CD4-positive, alpha-beta T cell (primary cell): ENCODE measurements at regions not wholly inside any gene's neighbourhood (a gene's known extent, or its start where the extent isn't known, plus 50 kb on each side); places are given as distances from the start of the nearest gene placed in this dataset.

Experiments used
- ATAC-seq: fragments of 200-7000 bp; cut with Tn5 transposase; one replicate; pipeline ENCODE4 v1.10.0; 2022; ENCODE audit warnings: mild to moderate bottlenecking; ENCODE audit not compliant: poor library complexity
- CTCF ChIA-PET: fragments of 350-600 bp; sonication (Branson Sonifier 250); formaldehyde crosslinking; loops from one replicate; lab custom pipeline; 2021; ENCODE audit warnings: antibody characterized with exemption, inconsistent platforms; lab: Charles Lee
- POLR2A ChIA-PET: fragments of 350-600 bp; sonication (Branson Sonifier 250); formaldehyde crosslinking; loops from one replicate; lab custom pipeline; 2021; ENCODE audit warnings: antibody characterized with exemption, inconsistent platforms; lab: Charles Lee
- DNase-seq, 14 experiments: peaks; one replicate each; pipeline ENCODE4 v3.0.0-alpha.2; 2013 to 2020; ENCODE audit warnings: mixed read lengths in 2 of 14
- H3K27ac ChIP-seq, 2 donors: one replicate each; pipeline versions ENCODE4 v1.5.1 to v1.7.0; 2013; ENCODE audit warnings: low read length in 2 of 2, low read depth in 1 of 2, mild to moderate bottlenecking in 1 of 2
- H3K27me3 ChIP-seq, 2 experiments: 1 replicate in 1 of 2; 2 replicates in 1 of 2; pipeline versions ENCODE4 v1.6.1 to v1.7.0; 2013; ENCODE audit warnings: low read length in 2 of 2, control low read depth in 1 of 2, mild to moderate bottlenecking in 1 of 2, moderate library complexity in 1 of 2; ENCODE audit not compliant: insufficient read depth in 2 of 2, control insufficient read depth in 1 of 2
- H3K36me3 ChIP-seq: one replicate; pipeline ENCODE4 v1.6.1; 2013; ENCODE audit warnings: low read length, control low read depth; ENCODE audit not compliant: insufficient read depth
- H3K4me1 ChIP-seq: one replicate; pipeline ENCODE4 v1.6.1; 2013; ENCODE audit warnings: low read length, control low read depth; ENCODE audit not compliant: insufficient read depth
- H3K4me3 ChIP-seq: one replicate; pipeline ENCODE4 v1.5.1; 2013; ENCODE audit warnings: mild to moderate bottlenecking, low read length, moderate library complexity
- H3K9me3 ChIP-seq, 2 experiments: 1 replicate in 1 of 2; 2 replicates in 1 of 2; pipeline versions ENCODE4 v1.6.1 to v1.7.0; 2013; ENCODE audit warnings: low read length in 2 of 2, mild to moderate bottlenecking in 2 of 2, control low read depth in 1 of 2, moderate library complexity in 1 of 2; ENCODE audit not compliant: control insufficient read depth in 1 of 2, insufficient read depth in 1 of 2
- H3K27ac Mint-ChIP-seq: one replicate; pipeline ENCODE4 v1.8.0; 2020; ENCODE audit warnings: mixed read lengths
- H3K27me3 Mint-ChIP-seq: one replicate; pipeline ENCODE4 v1.8.0; 2021; ENCODE audit warnings: mixed read lengths
- H3K36me3 Mint-ChIP-seq: one replicate; pipeline ENCODE4 v1.8.0; 2021; ENCODE audit warnings: low read depth, mixed read lengths
- H3K4me1 Mint-ChIP-seq: one replicate; pipeline ENCODE4 v1.8.0; 2021; ENCODE audit warnings: low read depth, mixed read lengths
- H3K4me3 Mint-ChIP-seq: one replicate; pipeline ENCODE4 v1.8.0; 2020; ENCODE audit warnings: mild to moderate bottlenecking, mixed read lengths
- H3K9me3 Mint-ChIP-seq: one replicate; pipeline ENCODE4 v1.8.0; 2020; ENCODE audit warnings: mixed read lengths
- CTCF ChIP-seq: fragments of 200-600 bp; IDR thresholded peaks from one replicate; pipeline ENCODE4 v1.8.0; 2022; ENCODE audit warnings: antibody characterized with exemption, mild to moderate bottlenecking
- intact Hi-C, 2 experiments: fragments of 100-400 bp; cut with DNase I in 1 of 2; cut with micrococcal nuclease in 1 of 2; formaldehyde crosslinking; loops; one replicate each; pipeline versions ENCODE4 v1.15.1 to v1.9.0; 2023 to 2025; cut with DNase I, micrococcal nuclease

- no peak overlapping the region for H3K27ac ChIP-seq
- H3K9me3 ChIP-seq, result peaks cover 18 to 26% of the 10 kb centered on the region in 2 experiments
- Mint-ChIP-seq H3K4me3 (no peak overlapping the region), H3K36me3 (peaks cover 10% of the 10 kb centered on the region), H3K27me3 (no peaks in the 10 kb centered on the region), H3K9me3 (peaks cover 22% of the 10 kb centered on the region), H3K4me1 (no peaks in the 10 kb centered on the region), H3K27ac (no peak overlapping the region)
- no peak for DNase-seq
- intact Hi-C loops, result no loop called here
- POLR2A ChIA-PET, result no interaction called here
- no peak overlapping the region for H3K4me3 ChIP-seq
- TF ChIP-seq CTCF, result no peak
- no peaks in the 10 kb centered on the region for H3K4me1 ChIP-seq
- H3K36me3 ChIP-seq, result no peaks in the 10 kb centered on the region
- CTCF ChIA-PET, result no interaction called here
- no peak for ATAC-seq
- H3K27me3 ChIP-seq, result peaks cover 0 to 5% of the 10 kb centered on the region in 2 experiments
These were observed 102.1 kb upstream of the TMEM178A start for GRCh38 chr2:39563572-39563971.

GRCh38 chr2:39567507-39567906, 98.2 kb upstream of the TMEM178A start:
- ATAC-seq (no peak), DNase-seq (no peak)
- Histone ChIP-seq H3K9me3 (peaks cover 12 to 18% of the 10 kb centered on the region in 2 experiments), H3K36me3 (no peaks in the 10 kb centered on the region), H3K27ac (no peak overlapping the region), H3K4me1 (no peaks in the 10 kb centered on the region), H3K4me3 (no peak overlapping the region), H3K27me3 (peaks cover 0 to 5% of the 10 kb centered on the region in 2 experiments)
- peaks cover 10% of the 10 kb centered on the region for H3K36me3 Mint-ChIP-seq
- H3K27ac Mint-ChIP-seq, result no peak overlapping the region
- H3K4me1 Mint-ChIP-seq, result no peaks in the 10 kb centered on the region
- ChIA-PET POLR2A (interaction anchor here (0.6 kb wide), 1 partner anchor 20 kb away, joined by 3 read pairs; no protein-coding TSS in a partner anchor), CTCF (no interaction called here)
- intact Hi-C loops, result no loop called here
- peaks cover 18% of the 10 kb centered on the region for H3K9me3 Mint-ChIP-seq
- no peak overlapping the region for H3K4me3 Mint-ChIP-seq
- no peak for TF ChIP-seq CTCF
- H3K27me3 Mint-ChIP-seq, result no peaks in the 10 kb centered on the region

- ATAC-seq, result no peak
These were observed 97.6 kb upstream of the TMEM178A start for GRCh38 chr2:39568116-39568515.

More at GRCh38 chr2:39568116-39568515, 97.6 kb upstream of the TMEM178A start:
- H3K27me3 ChIP-seq, result peaks cover 0 to 5% of the 10 kb centered on the region in 2 experiments
- H3K4me3 Mint-ChIP-seq, result no peak overlapping the region
- H3K27ac Mint-ChIP-seq, result no peak overlapping the region
- POLR2A ChIA-PET, result no interaction called here
- H3K27ac ChIP-seq, result no peak overlapping the region
- H3K4me1 ChIP-seq, result no peaks in the 10 kb centered on the region
- no peaks in the 10 kb centered on the region for H3K4me1 Mint-ChIP-seq
- peaks cover 13% of the 10 kb centered on the region for H3K9me3 Mint-ChIP-seq
- intact Hi-C loops, result no loop called here
- H3K4me3 ChIP-seq, result no peak overlapping the region
- H3K9me3 ChIP-seq, result peaks cover 10 to 12% of the 10 kb centered on the region in 2 experiments
- peaks cover 5% of the 10 kb centered on the region for H3K36me3 Mint-ChIP-seq
- DNase-seq, result no peak
- no peaks in the 10 kb centered on the region for H3K36me3 ChIP-seq
- CTCF ChIA-PET, result no interaction called here
- no peaks in the 10 kb centered on the region for H3K27me3 Mint-ChIP-seq
- no peak for TF ChIP-seq CTCF
